Keratinocyte (primary cell): ENCODE measurements at regions not wholly inside any gene's neighbourhood (a gene's known extent, or its start where the extent isn't known, plus 50 kb on each side); places are given as distances from the start of the nearest gene placed in this dataset.
"Not testable (repeated sequence)": the region's sequence is repeated elsewhere in the genome, so short reads cannot be mapped to it uniquely, and the experiment has no call there.

Source experiments
- EZH2 ChIP-seq: IDR thresholded peaks from one replicate; pipeline ENCODE4 v1.6.1; 2012; ENCODE audit warnings: inconsistent platforms, mild to moderate bottlenecking, low read length, moderate library complexity
- TF ChIP-seq, protein P1 (sequence below), 3 experiments: IDR thresholded peaks in 1 of 3; conservative IDR thresholded peaks in 1 of 3; optimal IDR thresholded peaks in 1 of 3; 2 replicates in 2 of 3; 3 replicates in 1 of 3; pipeline versions ENCODE3 to v1.5.1; 2011; ENCODE audit warnings: low read length in 3 of 3, mild to moderate bottlenecking in 3 of 3, moderate library complexity in 2 of 3, control low read depth in 1 of 3, inconsistent platforms in 1 of 3; ENCODE audit not compliant: insufficient read depth in 2 of 3; ENCODE audit errors: extremely low read depth in 1 of 3

- TF ChIP-seq, protein P1, sequence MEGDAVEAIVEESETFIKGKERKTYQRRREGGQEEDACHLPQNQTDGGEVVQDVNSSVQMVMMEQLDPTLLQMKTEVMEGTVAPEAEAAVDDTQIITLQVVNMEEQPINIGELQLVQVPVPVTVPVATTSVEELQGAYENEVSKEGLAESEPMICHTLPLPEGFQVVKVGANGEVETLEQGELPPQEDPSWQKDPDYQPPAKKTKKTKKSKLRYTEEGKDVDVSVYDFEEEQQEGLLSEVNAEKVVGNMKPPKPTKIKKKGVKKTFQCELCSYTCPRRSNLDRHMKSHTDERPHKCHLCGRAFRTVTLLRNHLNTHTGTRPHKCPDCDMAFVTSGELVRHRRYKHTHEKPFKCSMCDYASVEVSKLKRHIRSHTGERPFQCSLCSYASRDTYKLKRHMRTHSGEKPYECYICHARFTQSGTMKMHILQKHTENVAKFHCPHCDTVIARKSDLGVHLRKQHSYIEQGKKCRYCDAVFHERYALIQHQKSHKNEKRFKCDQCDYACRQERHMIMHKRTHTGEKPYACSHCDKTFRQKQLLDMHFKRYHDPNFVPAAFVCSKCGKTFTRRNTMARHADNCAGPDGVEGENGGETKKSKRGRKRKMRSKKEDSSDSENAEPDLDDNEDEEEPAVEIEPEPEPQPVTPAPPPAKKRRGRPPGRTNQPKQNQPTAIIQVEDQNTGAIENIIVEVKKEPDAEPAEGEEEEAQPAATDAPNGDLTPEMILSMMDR (optimal IDR thresholded peaks at IDR 0.05 in 1 of 3, IDR thresholded peaks at IDR 0.05 in 1 of 3, conservative IDR thresholded peaks at IDR 0.05 in 1 of 3; ENCODE audit: extremely low read depth in 1 of 3, insufficient read depth in 2 of 3, low read length in 3 of 3): not testable (repeated sequence)
- TF ChIP-seq EZH2: not testable (repeated sequence)
Observed at GRCh38 chr6:14561563-14561962, 444.0 kb downstream of the CD83 start.
